GM06990 (cell line): ENCODE measurements at regions not wholly inside any gene's neighbourhood (a gene's known extent, or its start where the extent isn't known, plus 50 kb on each side); places are given as distances from the start of the nearest gene placed in this dataset.

Experiments
- DNase-seq: peaks from one replicate; pipeline ENCODE4 v3.0.0-alpha.2; 2011; ENCODE audit not compliant: insufficient read length; ENCODE audit errors: extremely low read depth
- H3K27me3 ChIP-seq: replicated peaks from 2 replicates; pipeline ENCODE4 v1.6.0; 2011; ENCODE audit warnings: low read length; ENCODE audit not compliant: control insufficient read depth, insufficient read depth
- H3K36me3 ChIP-seq: 2 replicates; pipeline ENCODE4 v1.5.1; 2011; ENCODE audit warnings: low read length; ENCODE audit not compliant: control insufficient read depth, insufficient read depth
- H3K4me3 ChIP-seq: replicated peaks from 2 replicates; pipeline ENCODE4 v1.5.1; 2011; ENCODE audit warnings: low read depth, mild to moderate bottlenecking, control low read depth, low read length
- CTCF ChIP-seq: IDR thresholded peaks from 2 replicates; pipeline ENCODE4 v1.5.1; 2011; ENCODE audit warnings: low read length, control low read depth, mild to moderate bottlenecking, inconsistent platforms; ENCODE audit not compliant: insufficient read depth, poor library complexity, severe bottlenecking

- TF ChIP-seq CTCF: no peak
- H3K27me3 ChIP-seq: peaks cover 1% of the 10 kb centered on the region; the same call in 1 of the 2 replicates
- H3K4me3 ChIP-seq: no peak overlapping the region
- no peaks in the 10 kb centered on the region for H3K36me3 ChIP-seq
- DNase-seq: no peak
These were observed 309.6 kb downstream of the ACTL7B start for GRCh38 chr9:108546215-108546614.

- Histone ChIP-seq H3K4me3 (no peak overlapping the region), H3K36me3 (no peaks in the 10 kb centered on the region), H3K27me3 (no peaks in the 10 kb centered on the region)
- no peak for DNase-seq
- TF ChIP-seq CTCF: no peak
These were observed 310.4 kb downstream of the ACTL7B start for GRCh38 chr9:108545436-108545835.

GRCh38 chr9:108544866-108545265 lies 310.9 kb downstream of the ACTL7B start:
- Histone ChIP-seq H3K4me3 (no peak overlapping the region), H3K27me3 (no peaks in the 10 kb centered on the region), H3K36me3 (no peaks in the 10 kb centered on the region)
- TF ChIP-seq CTCF: no peak
- DNase-seq: no peak

GRCh38 chr9:108543251-108543778 lies 312.5 kb downstream of the ACTL7B start:
- TF ChIP-seq CTCF: no peak
- H3K36me3 ChIP-seq: no peaks in the 10 kb centered on the region
- H3K4me3 ChIP-seq: no peak overlapping the region
- DNase-seq: no peak
- H3K27me3 ChIP-seq: no peaks in the 10 kb centered on the region

GRCh38 chr9:108537756-108538155 lies 318.0 kb downstream of the ACTL7B start:
- H3K4me3 ChIP-seq: no peak overlapping the region
- TF ChIP-seq CTCF: no peak
- no peaks in the 10 kb centered on the region for H3K36me3 ChIP-seq
- no peak for DNase-seq
- H3K27me3 ChIP-seq: no peaks in the 10 kb centered on the region

GRCh38 chr9:108536836-108537601 lies 318.8 kb downstream of the ACTL7B start:
- no peaks in the 10 kb centered on the region for H3K27me3 ChIP-seq
- no peak for DNase-seq
- TF ChIP-seq CTCF: no peak
- no peak overlapping the region for H3K4me3 ChIP-seq
- no peaks in the 10 kb centered on the region for H3K36me3 ChIP-seq
